Activated CD4-positive, alpha-beta memory T cell treated with anti-CD3 and anti-CD28 coated beads, Interleukin-2, amount 10 ng/mL, durations not matched to agents 7 days and 5 days (primary cell): ENCODE measurements at regions not wholly inside any gene's neighbourhood (a gene's known extent, or its start where the extent isn't known, plus 50 kb on each side); places are given as distances from the start of the nearest gene placed in this dataset.

Source experiments
- CTCF ChIA-PET: fragments of 350-600 bp; sonication (Branson Sonifier 250); formaldehyde crosslinking; loops from one replicate; lab custom pipeline; 2021; ENCODE audit warnings: antibody characterized with exemption, inconsistent platforms; lab: Charles Lee
- POLR2A ChIA-PET: fragments of 350-600 bp; sonication (Branson Sonifier 250); formaldehyde crosslinking; loops from one replicate; lab custom pipeline; 2021; ENCODE audit warnings: antibody characterized with exemption; lab: Charles Lee
- DNase-seq: peaks from one replicate; pipeline ENCODE4 v3.0.0-alpha.2; 2020
- H3K27ac Mint-ChIP-seq: one replicate; pipeline ENCODE4 v1.8.0; 2021; ENCODE audit warnings: mild to moderate bottlenecking, mixed read lengths
- H3K27me3 Mint-ChIP-seq: one replicate; pipeline ENCODE4 v1.8.0; 2021; ENCODE audit warnings: mixed read lengths
- H3K36me3 Mint-ChIP-seq: one replicate; pipeline ENCODE4 v1.8.0; 2021; ENCODE audit warnings: low read depth, mixed read lengths
- H3K4me1 Mint-ChIP-seq: one replicate; pipeline ENCODE4 v1.8.0; 2021; ENCODE audit warnings: mixed read lengths
- H3K4me3 Mint-ChIP-seq: one replicate; pipeline ENCODE4 v1.8.0; 2021; ENCODE audit warnings: mild to moderate bottlenecking, mixed read lengths
- H3K9me3 Mint-ChIP-seq: one replicate; pipeline ENCODE4 v1.8.0; 2021; ENCODE audit warnings: mixed read lengths

DNA sequence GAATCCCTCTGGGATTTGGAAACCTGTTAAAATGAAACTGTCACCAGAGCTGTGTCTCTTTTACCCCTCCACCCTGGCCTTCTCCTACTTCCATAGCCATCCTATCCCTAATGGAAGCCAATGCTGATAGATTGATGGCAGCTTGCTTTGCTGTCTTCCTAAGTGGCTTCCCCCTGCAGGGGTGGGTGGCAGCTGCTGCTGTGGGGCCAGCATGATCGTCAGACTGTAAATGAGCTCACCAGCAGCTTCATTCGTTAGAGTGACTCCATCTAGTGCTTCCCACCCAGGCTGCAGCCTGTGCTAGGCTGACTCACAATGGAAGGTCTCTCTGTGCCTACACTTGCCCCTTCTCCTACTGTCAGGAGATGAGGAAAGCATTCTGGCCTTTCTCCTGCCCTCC lies 311.0 kb downstream of the BUD13 start:
- ChIA-PET CTCF (interaction anchor here (0.6 kb wide), 1 partner anchor 100 kb away, joined by 4 read pairs; no protein-coding TSS in a partner anchor), POLR2A (no interaction called here)
- no peaks in the 10 kb centered on the region for H3K4me1 Mint-ChIP-seq

DNA sequence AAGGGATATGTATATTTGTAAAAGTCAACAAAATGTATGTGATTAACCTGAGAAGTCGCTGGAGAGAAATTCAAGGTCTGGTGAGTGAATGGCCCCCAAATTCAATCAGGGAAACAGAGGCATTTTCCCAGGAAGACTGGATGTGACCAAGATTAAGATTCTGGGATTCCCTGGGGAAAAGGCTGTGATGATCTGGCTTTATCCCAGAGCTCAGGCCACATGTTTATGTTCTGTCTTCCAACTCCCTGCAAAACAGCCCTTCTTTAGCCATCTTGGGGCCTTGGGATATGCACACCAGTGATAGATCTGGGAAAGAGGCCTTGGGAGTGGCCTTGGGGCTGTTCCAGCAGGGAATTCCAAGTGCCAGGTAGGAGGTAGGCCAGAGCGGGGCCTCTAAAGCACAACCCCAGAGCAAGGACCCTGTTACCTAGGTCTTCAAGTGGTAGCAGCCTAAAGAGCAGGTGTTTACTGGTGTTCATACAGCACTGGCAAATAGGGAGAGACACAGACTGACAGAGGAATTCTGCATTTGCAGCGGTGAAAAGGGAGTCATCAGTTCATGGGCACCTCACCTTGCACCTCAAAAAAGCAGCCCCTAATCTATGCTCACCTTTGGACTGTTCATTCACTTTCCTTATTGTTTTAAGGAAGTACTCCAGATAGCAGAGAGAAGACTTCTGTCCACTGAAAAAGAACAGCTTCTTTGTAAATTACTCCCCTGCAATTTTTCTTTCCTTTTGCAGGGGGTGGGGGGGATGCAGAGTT lies 312.4 kb downstream of the BUD13 start:
- ChIA-PET CTCF (no interaction called here), POLR2A (no interaction called here)
- no peaks in the 10 kb centered on the region for H3K4me1 Mint-ChIP-seq
- peaks cover 8% of the 10 kb centered on the region for H3K27me3 Mint-ChIP-seq
- H3K27ac Mint-ChIP-seq, result no peak overlapping the region
- DNase-seq, result no peak
- no peak overlapping the region for H3K4me3 Mint-ChIP-seq
- no peaks in the 10 kb centered on the region for H3K36me3 Mint-ChIP-seq
- H3K9me3 Mint-ChIP-seq, result no peaks in the 10 kb centered on the region

More for the DNA sequence above, 311.0 kb downstream of the BUD13 start:
- no peak for DNase-seq
- peaks cover 11% of the 10 kb centered on the region for H3K27me3 Mint-ChIP-seq
- no peak overlapping the region for H3K27ac Mint-ChIP-seq
- H3K9me3 Mint-ChIP-seq, result no peaks in the 10 kb centered on the region
- H3K4me3 Mint-ChIP-seq, result no peak overlapping the region
- H3K36me3 Mint-ChIP-seq, result no peaks in the 10 kb centered on the region

DNA sequence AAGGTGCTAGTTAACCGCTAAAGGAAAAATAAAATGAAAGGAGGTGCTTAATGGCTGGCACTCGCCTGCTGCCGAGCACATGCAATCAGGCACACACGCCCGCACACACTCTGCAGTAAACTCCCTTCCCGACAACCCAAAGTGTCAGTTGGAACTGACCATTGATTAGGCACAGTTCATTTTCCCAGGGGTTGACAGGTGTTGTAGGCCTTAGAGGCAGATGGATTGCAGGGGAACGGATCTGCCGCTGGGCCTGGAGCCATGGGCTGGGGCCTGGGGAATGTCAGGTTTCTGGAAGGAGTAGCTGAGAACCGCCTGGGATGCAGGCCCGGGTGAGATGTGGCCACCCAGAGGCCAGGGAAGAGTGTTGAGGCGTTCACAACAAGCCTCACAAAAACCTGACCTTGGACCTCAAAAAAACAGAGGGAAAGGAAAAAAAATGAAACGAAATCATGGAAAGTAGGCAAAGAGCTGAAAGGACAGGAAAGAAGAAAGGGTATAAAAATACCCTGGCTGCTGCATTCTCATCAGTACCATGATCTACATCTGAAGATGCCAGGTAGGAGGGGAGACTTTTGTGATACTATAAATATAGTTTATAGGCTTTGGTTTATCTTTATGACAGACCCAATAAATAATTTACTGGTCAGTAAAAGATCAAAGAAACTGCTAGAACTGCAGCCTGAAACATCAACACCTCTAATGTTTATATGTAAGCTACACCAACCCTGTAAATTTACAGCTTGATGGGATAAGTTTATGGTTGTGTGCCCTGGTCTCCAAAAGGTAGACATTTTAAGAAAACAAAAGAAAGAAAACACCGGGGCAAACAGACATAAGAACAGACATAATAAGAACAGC lies 313.4 kb downstream of the BUD13 start:
- Mint-ChIP-seq H3K36me3 (no peaks in the 10 kb centered on the region), H3K27me3 (peaks cover 8% of the 10 kb centered on the region), H3K4me1 (no peaks in the 10 kb centered on the region), H3K9me3 (no peaks in the 10 kb centered on the region), H3K27ac (no peak overlapping the region), H3K4me3 (no peak overlapping the region)
- DNase-seq, result no peak
- ChIA-PET POLR2A (no interaction called here), CTCF (no interaction called here)

DNA sequence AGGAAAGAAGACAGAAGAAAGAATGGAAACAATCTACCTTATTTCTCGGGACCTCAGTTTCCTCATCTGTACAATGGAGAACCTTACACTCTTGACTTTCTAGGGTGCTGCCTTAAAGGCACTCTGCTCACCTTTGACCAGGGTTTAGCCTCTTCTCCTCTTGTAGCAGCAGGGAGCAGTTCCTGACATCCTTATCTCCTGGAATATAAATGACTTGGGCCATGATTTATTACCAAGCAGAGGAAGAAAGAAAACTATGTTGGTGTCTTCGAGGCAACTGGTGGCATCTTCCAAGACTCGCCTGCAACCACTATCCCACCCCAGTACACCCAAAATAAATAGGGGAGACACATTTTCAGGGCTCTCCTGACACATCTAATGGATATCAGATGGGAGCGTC lies 314.2 kb downstream of the BUD13 start:
- ChIA-PET POLR2A (no interaction called here), CTCF (no interaction called here)
- DNase-seq, result no peak
- Mint-ChIP-seq H3K4me1 (no peaks in the 10 kb centered on the region), H3K36me3 (no peaks in the 10 kb centered on the region), H3K9me3 (no peaks in the 10 kb centered on the region), H3K27ac (no peak overlapping the region), H3K4me3 (no peak overlapping the region), H3K27me3 (peaks cover 8% of the 10 kb centered on the region)

DNA sequence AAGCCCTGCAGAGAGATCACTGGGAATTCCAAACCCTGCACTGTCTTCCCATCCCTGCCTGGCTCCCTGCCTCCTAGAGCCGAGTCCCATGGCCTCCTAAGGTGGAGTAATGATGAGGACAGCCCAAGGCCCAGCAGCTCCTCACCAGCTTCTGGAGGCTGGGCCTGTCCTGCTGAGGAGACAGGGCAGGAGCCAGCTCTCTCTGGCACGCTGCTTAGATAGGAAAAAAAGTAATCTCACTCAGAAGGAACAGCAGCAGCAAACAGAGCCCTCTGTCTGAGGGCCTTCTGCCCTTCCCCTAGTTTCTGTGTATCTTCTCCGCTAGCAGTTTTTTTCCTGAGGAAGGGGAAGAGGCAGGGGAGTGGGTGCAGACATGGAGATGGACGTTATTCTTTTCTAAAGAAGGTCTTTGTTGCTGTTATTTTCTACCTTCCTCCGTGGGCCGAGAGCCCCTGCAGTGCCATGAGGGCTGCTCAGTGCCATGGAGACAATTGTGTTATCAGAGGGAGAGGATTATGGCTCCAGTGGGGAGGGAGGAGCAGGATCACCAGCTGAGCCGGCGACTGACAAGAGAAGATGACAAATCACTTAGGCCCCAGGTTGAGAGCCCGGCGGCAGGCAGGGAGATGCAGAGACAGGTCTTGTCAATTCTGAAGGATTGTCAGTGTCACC lies 315.3 kb downstream of the BUD13 start:
- no peak for DNase-seq
- ChIA-PET POLR2A (no interaction called here), CTCF (no interaction called here)
- no peak overlapping the region for H3K27ac Mint-ChIP-seq
- H3K9me3 Mint-ChIP-seq, result no peaks in the 10 kb centered on the region
- no peak overlapping the region for H3K4me3 Mint-ChIP-seq
- no peaks in the 10 kb centered on the region for H3K36me3 Mint-ChIP-seq
- H3K4me1 Mint-ChIP-seq, result no peaks in the 10 kb centered on the region
- H3K27me3 Mint-ChIP-seq, result peaks cover 7% of the 10 kb centered on the region

DNA sequence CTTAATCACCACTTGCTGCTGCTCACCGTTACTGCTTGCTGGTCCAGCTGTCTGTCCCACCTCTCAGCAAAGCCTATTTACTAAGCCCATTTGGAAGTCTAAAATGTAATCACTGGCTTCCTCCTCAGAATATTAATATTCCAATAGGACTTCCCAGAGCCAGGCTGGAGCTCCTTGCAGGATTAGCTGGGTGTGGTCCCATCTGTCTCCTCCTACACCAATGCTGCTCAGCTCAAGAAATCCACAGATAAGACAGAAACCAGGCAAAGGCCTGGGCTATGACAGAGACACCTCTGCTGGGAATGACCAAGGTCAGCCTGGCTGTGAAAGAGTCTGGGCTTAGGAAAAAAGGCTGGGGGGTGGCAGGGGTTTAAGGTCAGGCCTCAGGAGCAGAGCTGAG lies 317.8 kb downstream of the BUD13 start:
- CTCF ChIA-PET, result interaction anchor here (1.0 to 3.1 kb wide), 5 partner anchors 9 to 237 kb away, joined by 3 to 12 read pairs (median 4); no protein-coding TSS in a partner anchor
- DNase-seq, result no peak
- peaks cover 2% of the 10 kb centered on the region for H3K27me3 Mint-ChIP-seq

DNA sequence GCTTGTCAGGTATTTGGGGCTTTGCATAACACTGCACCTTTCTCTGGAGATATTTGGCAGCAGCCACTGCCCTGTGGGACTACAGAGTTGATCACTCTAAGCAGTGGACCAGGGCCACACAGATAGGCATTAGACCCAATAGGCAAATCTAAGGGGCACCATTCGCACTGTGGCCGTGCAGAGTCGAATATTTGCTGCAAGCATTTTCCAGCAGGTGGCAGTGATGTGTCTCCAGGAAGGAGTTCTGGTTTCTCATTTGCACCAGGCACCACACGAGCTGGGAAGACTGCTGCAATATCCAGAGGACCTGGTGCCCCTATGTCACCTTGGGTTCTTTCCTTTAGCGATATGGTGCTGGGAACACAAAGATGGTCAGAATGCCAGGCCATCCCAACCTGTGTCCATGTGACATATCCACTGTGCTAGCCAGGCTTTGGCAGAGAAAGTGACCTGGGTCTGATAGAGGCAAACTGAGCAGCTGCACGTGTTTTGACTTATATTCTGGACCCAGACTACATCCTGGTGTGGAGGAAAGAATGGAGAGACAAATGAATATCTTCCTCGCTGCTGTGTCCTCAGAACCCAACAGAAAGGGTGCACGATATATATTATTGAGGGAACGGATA lies 318.7 kb downstream of the BUD13 start:
- H3K4me3 Mint-ChIP-seq, result no peak overlapping the region
- DNase-seq, result peak; percentile 31
- H3K27ac Mint-ChIP-seq, result no peak overlapping the region
- no peaks in the 10 kb centered on the region for H3K27me3 Mint-ChIP-seq
- no peaks in the 10 kb centered on the region for H3K9me3 Mint-ChIP-seq
- no peaks in the 10 kb centered on the region for H3K36me3 Mint-ChIP-seq
- H3K4me1 Mint-ChIP-seq, result no peaks in the 10 kb centered on the region
- POLR2A ChIA-PET, result no interaction called here
- CTCF ChIA-PET, result interaction anchor here (0.6 to 3.1 kb wide), 5 partner anchors 34 to 237 kb away, joined by 3 to 12 read pairs (median 4); no protein-coding TSS in a partner anchor

More for the DNA sequence above, 317.8 kb downstream of the BUD13 start:
- H3K27ac Mint-ChIP-seq, result no peak overlapping the region
- H3K4me3 Mint-ChIP-seq, result no peak overlapping the region
- POLR2A ChIA-PET, result no interaction called here
- H3K9me3 Mint-ChIP-seq, result no peaks in the 10 kb centered on the region
- no peaks in the 10 kb centered on the region for H3K36me3 Mint-ChIP-seq
- no peaks in the 10 kb centered on the region for H3K4me1 Mint-ChIP-seq

DNA sequence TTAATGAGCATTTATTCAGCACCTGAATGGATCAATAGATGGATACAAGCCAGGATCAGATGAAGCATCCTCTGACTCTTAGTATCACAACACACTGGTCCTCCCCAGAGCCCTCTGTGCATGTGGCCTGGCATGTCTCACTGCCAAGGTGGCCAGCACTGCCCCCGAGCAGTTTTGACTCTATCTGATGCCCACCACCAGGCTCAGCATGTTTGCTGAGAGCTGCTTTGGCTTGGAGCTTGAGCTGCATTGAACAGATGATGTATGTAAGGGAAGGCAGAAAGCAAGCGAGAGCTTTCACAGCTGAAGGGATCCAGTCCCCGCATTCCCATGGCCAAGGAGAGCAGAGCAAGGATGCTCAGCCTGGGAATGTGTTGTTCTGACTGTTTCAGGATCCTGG lies 320.3 kb downstream of the BUD13 start:
- ChIA-PET POLR2A (no interaction called here), CTCF (no interaction called here)

DNA sequence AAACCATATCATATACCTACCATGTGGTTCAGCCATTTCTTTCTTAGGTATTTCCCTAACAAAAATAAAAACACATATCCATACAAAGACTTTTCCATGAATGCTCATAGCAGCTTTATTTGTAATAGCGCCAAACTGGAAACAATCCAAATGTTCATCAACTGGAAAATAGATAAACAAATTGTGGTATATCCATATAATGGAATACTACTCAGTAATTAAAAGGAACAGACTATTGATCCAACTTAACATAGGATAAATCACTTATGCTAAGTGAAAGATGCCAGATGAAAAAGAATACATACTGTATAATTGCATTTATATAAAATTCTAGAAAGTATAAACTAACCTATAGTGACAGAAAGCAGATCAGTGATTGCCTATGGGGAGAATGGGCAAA lies 323.3 kb downstream of the BUD13 start:
- Mint-ChIP-seq H3K27ac (no peak overlapping the region), H3K27me3 (peaks cover 7% of the 10 kb centered on the region), H3K4me1 (no peaks in the 10 kb centered on the region), H3K4me3 (no peak overlapping the region), H3K36me3 (no peaks in the 10 kb centered on the region), H3K9me3 (no peaks in the 10 kb centered on the region)
- POLR2A ChIA-PET, result no interaction called here
- DNase-seq, result no peak
- CTCF ChIA-PET, result no interaction called here

More for the DNA sequence above, 320.3 kb downstream of the BUD13 start:
- H3K4me1 Mint-ChIP-seq, result no peaks in the 10 kb centered on the region
- H3K27ac Mint-ChIP-seq, result no peak overlapping the region
- H3K27me3 Mint-ChIP-seq, result peaks cover 1% of the 10 kb centered on the region
- no peak for DNase-seq
- no peaks in the 10 kb centered on the region for H3K36me3 Mint-ChIP-seq
- H3K4me3 Mint-ChIP-seq, result no peak overlapping the region
- H3K9me3 Mint-ChIP-seq, result no peaks in the 10 kb centered on the region

DNA sequence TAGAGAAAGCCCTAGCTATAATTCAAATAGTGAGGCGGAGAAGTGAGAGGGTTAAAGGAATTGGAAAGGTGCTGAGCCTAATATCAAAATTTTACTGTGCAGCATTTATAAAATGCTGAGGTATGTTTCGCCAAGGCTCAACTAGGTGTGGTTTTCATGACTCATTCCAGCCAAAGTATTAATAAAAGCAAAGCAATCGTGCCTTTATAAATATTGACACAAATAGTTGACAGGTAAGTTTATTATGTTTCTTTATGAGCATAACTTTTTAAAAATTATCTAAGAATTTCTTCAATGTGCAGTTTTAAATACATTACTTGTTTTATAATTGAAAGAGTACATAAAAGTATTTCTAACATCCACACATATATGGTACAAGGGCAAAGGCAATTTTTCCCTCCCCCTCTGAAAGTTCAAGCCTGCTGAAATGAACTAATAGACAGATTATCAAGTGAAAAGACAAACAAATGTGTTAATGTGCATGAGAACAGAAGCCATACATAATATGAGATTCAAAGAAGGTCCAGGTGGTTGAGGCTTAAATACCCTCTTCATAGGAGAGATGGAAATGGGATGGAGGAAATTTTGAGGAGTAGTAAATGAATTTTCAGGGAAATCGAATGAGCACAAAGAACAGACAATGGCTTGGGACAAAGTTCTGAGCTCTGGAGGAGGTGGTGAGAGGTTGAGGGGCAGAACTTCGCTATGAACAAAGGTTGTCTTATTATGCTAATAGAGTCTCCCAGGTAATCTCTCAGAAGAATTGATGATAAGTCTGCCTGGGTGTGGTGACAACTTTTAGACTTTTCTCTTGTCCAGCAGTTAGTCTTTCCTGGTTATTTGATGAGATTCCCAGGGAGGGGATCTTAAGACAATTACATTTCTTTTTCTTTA lies 326.5 kb downstream of the BUD13 start:
- H3K4me3 Mint-ChIP-seq, result no peak overlapping the region
- CTCF ChIA-PET, result no interaction called here
- peaks cover 7% of the 10 kb centered on the region for H3K27me3 Mint-ChIP-seq
- no peaks in the 10 kb centered on the region for H3K36me3 Mint-ChIP-seq
- H3K9me3 Mint-ChIP-seq, result no peaks in the 10 kb centered on the region
- H3K27ac Mint-ChIP-seq, result no peak overlapping the region
- POLR2A ChIA-PET, result no interaction called here
- no peak for DNase-seq
- H3K4me1 Mint-ChIP-seq, result no peaks in the 10 kb centered on the region

DNA sequence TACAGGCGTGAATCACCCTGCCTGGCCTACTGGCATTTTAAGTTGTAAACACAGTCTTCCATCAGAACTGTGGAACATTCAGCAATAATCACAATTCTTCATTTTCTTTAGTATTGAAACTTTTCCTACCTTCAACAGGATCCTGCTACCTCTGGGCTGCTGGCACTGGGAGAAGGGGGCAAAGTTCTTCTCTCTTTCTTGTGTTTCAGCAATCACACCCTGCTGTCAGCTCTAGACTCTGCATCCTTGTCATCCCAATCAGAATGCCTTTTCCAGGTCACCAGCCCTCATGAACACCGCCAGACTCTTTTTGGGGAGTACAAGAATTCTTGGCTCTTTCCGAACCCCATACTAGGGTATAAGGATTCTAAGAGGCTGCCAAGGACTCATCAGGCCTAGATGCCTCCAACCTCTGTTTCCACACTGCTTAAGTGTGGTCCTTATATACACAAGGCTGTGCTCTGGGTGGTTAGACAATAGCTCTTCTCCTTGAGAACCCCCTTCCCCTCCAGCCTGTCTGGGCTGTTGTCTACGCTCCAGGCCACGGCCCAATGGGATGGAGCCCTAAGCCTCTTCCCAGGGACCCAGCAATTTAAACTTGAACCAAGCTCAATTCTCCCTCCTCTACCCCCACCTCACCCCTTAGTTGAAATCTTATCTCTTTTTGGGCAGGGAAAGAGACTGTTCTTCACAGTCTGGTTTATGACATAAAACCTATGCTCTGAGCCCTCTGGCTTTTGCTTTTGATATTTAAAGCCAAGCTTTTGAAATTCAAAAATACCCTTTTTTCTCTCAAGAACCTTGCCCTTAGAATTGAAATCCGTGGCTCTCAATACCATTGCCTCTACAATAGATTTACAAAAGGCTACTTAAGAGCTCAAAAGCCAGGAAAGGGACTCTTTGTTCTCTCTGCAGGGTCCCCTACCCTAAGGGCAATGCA lies 327.4 kb downstream of the BUD13 start:
- POLR2A ChIA-PET, result no interaction called here
- H3K27ac Mint-ChIP-seq, result no peak overlapping the region

More for the DNA sequence above, 327.4 kb downstream of the BUD13 start:
- Mint-ChIP-seq H3K4me3 (no peak overlapping the region), H3K36me3 (no peaks in the 10 kb centered on the region), H3K27me3 (peaks cover 7% of the 10 kb centered on the region), H3K4me1 (no peaks in the 10 kb centered on the region), H3K9me3 (no peaks in the 10 kb centered on the region)
- CTCF ChIA-PET, result no interaction called here
- no peak for DNase-seq
